ENCODE measurements at regions not wholly inside any gene's neighbourhood (a gene's known extent, or its start where the extent isn't known, plus 50 kb on each side); places are given as distances from the start of the nearest gene placed in this dataset.

- Histone ChIP-seq H3K27me3 (ENCODE audit: control insufficient read depth, insufficient read depth, low read length) (peaks cover 3% of the 10 kb centered on the region), H3K27ac (ENCODE audit: low read depth, low read length) (no peak overlapping the region), H3K4me1 (ENCODE audit: control insufficient read depth, insufficient read depth, low read length) (no peaks in the 10 kb centered on the region), H3K9me3 (ENCODE audit: control insufficient read depth, insufficient read depth, low read length) (no peaks in the 10 kb centered on the region), H3K4me3 (ENCODE audit: low read depth, low read length) (no peak overlapping the region), H3K36me3 (ENCODE audit: control insufficient read depth, insufficient read depth, low read length) (no peaks in the 10 kb centered on the region)
- peak in 2 of 6 donors; percentile 45 to 60 for DNase-seq (ENCODE audit: low read depth in 4 of 6, low spot score in 6 of 6)
- WGBS (ENCODE audit: insufficient coverage): 56% methylated on average over 1 of the region's 8 CpGs
Measured at GRCh38 chrX:10831716-10832502, 211.5 kb upstream of the MID1 start.

DNA sequence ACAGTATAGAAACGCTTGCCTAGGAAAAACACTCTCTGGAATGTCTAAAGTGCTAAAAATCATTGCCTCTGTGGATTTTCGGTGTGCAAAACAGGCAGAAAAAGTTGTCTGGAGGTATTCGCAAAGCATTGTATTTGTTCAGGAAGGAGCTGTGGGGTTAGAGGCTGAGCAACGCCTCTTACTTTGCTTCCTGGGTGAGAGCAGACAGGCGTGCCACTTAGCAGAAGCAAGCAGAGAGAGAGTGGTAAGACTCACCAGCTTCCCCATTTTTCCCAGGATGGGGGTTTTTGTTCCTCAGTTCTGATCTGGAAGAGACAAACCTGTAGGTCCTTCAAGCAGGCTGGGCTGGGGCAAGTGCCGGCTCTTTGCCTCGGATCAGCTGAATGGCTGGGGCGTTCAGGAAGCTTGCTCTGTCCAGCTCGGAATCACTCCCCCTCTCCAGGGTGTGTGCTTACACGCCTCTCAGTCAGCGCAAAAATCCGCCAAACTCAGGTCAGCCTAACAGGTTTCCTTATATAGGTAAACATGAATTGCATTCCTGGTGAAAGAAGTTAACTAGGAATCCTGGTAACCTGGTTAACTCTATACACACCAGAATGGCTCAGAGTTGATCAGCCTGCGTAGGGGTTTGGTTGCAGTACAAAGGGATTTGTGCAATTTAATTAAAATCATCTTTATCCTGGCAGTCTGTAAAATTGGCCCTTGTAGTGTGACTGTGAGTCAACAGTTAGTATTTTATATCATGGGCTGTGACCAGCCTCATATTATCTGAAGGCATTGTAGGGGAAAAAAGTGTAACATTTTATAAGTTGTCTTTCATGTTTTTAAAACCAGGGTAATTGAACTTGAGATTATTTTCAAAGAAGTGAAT is 213.1 kb upstream of the MID1 start:
- no peaks in the 10 kb centered on the region for H3K4me1 ChIP-seq (ENCODE audit: control insufficient read depth, insufficient read depth, low read length)
- no peaks in the 10 kb centered on the region for H3K9me3 ChIP-seq (ENCODE audit: control insufficient read depth, insufficient read depth, low read length)
- no peak overlapping the region for H3K27ac ChIP-seq (ENCODE audit: low read depth, low read length)
- peak in 1 of 6 donors; percentile 20 for DNase-seq (ENCODE audit: low read depth in 4 of 6, low spot score in 6 of 6)
- 27% methylated on average over 9 of the region's 13 CpGs for WGBS (ENCODE audit: insufficient coverage)
- H3K4me3 ChIP-seq (ENCODE audit: low read depth, low read length): peak overlapping the region; percentile 20
- H3K27me3 ChIP-seq (ENCODE audit: control insufficient read depth, insufficient read depth, low read length): no peaks in the 10 kb centered on the region
- no peaks in the 10 kb centered on the region for H3K36me3 ChIP-seq (ENCODE audit: control insufficient read depth, insufficient read depth, low read length)

DNA sequence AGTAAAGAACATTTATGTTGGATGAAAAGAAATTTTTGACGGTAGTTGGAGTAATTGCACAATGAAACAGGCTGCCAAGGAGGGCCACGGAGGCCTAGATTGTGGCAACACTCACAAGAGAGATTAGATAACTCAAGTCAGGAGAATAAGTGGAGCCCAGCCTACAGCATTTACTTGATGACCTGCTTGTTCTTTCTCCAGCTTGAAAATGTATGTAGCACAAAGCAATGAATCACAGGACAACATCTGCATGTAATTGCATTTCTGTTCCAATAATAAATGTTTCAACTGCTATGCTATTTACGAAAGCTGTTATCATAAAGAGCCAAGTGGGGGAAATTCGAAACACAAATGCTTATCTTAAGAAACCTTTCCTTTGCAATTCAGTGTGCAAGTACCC is 221.2 kb upstream of the MID1 start:
- Histone ChIP-seq H3K9me3 (ENCODE audit: control insufficient read depth, insufficient read depth, low read length) (no peaks in the 10 kb centered on the region), H3K4me1 (ENCODE audit: control insufficient read depth, insufficient read depth, low read length) (no peaks in the 10 kb centered on the region), H3K4me3 (ENCODE audit: low read depth, low read length) (no peak overlapping the region), H3K27me3 (ENCODE audit: control insufficient read depth, insufficient read depth, low read length) (peaks cover 2% of the 10 kb centered on the region), H3K27ac (ENCODE audit: low read depth, low read length) (no peak overlapping the region), H3K36me3 (ENCODE audit: control insufficient read depth, insufficient read depth, low read length) (no peaks in the 10 kb centered on the region)
- DNase-seq (ENCODE audit: low read depth in 4 of 6, low spot score in 6 of 6): peak in 1 of 6 donors; percentile 49
- WGBS (ENCODE audit: insufficient coverage): 48% methylated on average over 2 of the region's 4 CpGs

DNA sequence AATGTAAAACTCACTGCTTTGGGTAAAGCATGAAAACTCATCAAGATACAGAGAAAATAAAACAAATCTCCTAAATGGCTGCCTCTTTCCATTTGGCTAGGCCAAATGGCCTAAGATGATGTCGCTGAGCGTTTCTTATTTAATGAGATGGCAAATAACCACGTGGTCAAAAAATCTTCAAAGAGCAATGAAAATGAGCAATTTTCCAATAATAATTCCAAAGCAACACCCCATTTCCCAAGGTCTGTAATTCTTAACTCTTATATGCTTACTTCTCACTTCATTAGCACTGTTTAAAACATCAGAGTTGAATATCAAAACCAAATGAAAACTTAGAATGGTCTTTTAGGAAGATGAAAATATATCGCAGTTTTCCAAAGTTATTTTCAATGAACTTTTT is 222.3 kb upstream of the MID1 start:
- no peaks in the 10 kb centered on the region for H3K4me1 ChIP-seq (ENCODE audit: control insufficient read depth, insufficient read depth, low read length)
- H3K9me3 ChIP-seq (ENCODE audit: control insufficient read depth, insufficient read depth, low read length): no peaks in the 10 kb centered on the region
- no peak overlapping the region for H3K27ac ChIP-seq (ENCODE audit: low read depth, low read length)
- H3K27me3 ChIP-seq (ENCODE audit: control insufficient read depth, insufficient read depth, low read length): peaks cover 2% of the 10 kb centered on the region
- DNase-seq (ENCODE audit: low read depth in 4 of 6, low spot score in 6 of 6): no peak
- no peaks in the 10 kb centered on the region for H3K36me3 ChIP-seq (ENCODE audit: control insufficient read depth, insufficient read depth, low read length)
- WGBS (ENCODE audit: insufficient coverage): 52% methylated on average over 3 of the region's 4 CpGs
- H3K4me3 ChIP-seq (ENCODE audit: low read depth, low read length): no peak overlapping the region

DNA sequence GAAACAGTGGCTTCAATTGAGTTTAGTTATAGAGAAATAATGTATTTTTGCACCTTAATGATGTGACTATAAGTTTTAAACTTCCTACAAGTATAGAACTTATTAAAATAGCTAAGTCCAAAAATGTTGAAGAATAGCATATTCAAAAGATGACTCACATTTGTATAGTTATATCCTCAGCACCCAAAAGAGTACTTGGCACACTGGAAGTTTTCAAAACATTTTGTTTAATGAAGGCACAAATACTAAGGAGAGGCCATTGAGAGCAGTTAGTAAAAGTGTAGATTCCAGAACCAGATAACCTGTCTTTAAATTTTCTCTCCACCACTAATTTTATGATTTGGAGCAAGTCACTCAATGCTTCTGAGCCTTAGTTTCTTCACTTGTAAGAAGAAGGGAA is 226.9 kb upstream of the MID1 start:
- Histone ChIP-seq H3K36me3 (ENCODE audit: control insufficient read depth, insufficient read depth, low read length) (no peaks in the 10 kb centered on the region), H3K9me3 (ENCODE audit: control insufficient read depth, insufficient read depth, low read length) (no peaks in the 10 kb centered on the region), H3K27ac (ENCODE audit: low read depth, low read length) (no peak overlapping the region), H3K4me1 (ENCODE audit: control insufficient read depth, insufficient read depth, low read length) (no peaks in the 10 kb centered on the region), H3K4me3 (ENCODE audit: low read depth, low read length) (no peak overlapping the region), H3K27me3 (ENCODE audit: control insufficient read depth, insufficient read depth, low read length) (no peaks in the 10 kb centered on the region)
- DNase-seq (ENCODE audit: low read depth in 4 of 6, low spot score in 6 of 6): no peak

DNA sequence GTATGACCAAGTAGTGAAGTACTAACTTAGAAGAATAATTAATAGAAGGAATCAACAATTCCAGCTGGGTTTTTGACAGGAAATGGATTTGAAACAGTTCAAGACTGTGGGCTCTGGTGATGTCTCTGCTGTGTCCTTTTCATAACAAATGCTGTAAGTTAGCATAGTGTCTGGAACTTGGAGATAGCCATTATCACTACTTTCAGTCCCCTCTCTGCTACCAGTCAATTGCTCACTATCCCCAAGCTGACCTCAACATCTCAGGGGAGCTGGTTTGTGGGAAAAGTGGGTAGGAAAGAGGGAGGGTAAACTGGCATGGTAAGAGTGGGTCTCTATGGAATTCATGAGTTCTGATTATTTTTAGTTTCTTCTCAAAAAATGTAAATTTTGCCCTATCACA is 231.4 kb upstream of the MID1 start:
- H3K4me3 ChIP-seq (ENCODE audit: low read depth, low read length): no peak overlapping the region
- H3K27me3 ChIP-seq (ENCODE audit: control insufficient read depth, insufficient read depth, low read length): no peaks in the 10 kb centered on the region
- no peak overlapping the region for H3K27ac ChIP-seq (ENCODE audit: low read depth, low read length)
- DNase-seq (ENCODE audit: low read depth in 4 of 6, low spot score in 6 of 6): no peak
- H3K9me3 ChIP-seq (ENCODE audit: control insufficient read depth, insufficient read depth, low read length): peaks cover 1% of the 10 kb centered on the region
- H3K36me3 ChIP-seq (ENCODE audit: control insufficient read depth, insufficient read depth, low read length): no peaks in the 10 kb centered on the region
- H3K4me1 ChIP-seq (ENCODE audit: control insufficient read depth, insufficient read depth, low read length): no peaks in the 10 kb centered on the region

- Histone ChIP-seq H3K9me3 (ENCODE audit: control insufficient read depth, insufficient read depth, low read length) (peaks cover 1% of the 10 kb centered on the region), H3K4me1 (ENCODE audit: control insufficient read depth, insufficient read depth, low read length) (no peaks in the 10 kb centered on the region), H3K27me3 (ENCODE audit: control insufficient read depth, insufficient read depth, low read length) (no peaks in the 10 kb centered on the region), H3K4me3 (ENCODE audit: low read depth, low read length) (no peak overlapping the region), H3K27ac (ENCODE audit: low read depth, low read length) (no peak overlapping the region), H3K36me3 (ENCODE audit: control insufficient read depth, insufficient read depth, low read length) (no peaks in the 10 kb centered on the region)
- DNase-seq (ENCODE audit: low read depth in 4 of 6, low spot score in 6 of 6): peak in 1 of 6 donors; percentile 4
- 32% methylated on average over 7 of the region's 7 CpGs for WGBS (ENCODE audit: insufficient coverage)
Measured at GRCh38 chrX:10854594-10854993, 234.2 kb upstream of the MID1 start.

DNA sequence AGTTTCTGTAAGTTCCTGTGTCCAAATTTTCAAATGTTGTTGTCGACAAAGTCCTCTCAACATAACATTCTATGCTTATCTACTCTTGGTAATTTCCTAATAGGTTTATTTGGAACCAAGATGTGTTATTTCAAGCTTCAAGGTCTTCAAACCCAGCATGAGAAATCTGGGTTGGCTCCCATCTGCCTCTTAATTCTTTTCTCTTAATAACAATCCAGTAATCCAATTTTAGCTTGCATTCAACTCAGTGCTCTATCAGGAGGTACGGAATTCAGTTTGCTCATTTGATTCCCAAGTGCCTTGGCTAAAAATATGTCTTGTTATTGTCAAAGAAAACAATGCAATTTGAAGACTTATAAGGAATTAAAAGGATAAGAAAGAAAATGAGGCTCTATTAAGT is 235.5 kb upstream of the MID1 start:
- Histone ChIP-seq H3K9me3 (ENCODE audit: control insufficient read depth, insufficient read depth, low read length) (peaks cover 1% of the 10 kb centered on the region), H3K36me3 (ENCODE audit: control insufficient read depth, insufficient read depth, low read length) (no peaks in the 10 kb centered on the region), H3K4me1 (ENCODE audit: control insufficient read depth, insufficient read depth, low read length) (no peaks in the 10 kb centered on the region), H3K27me3 (ENCODE audit: control insufficient read depth, insufficient read depth, low read length) (no peaks in the 10 kb centered on the region), H3K4me3 (ENCODE audit: low read depth, low read length) (no peak overlapping the region), H3K27ac (ENCODE audit: low read depth, low read length) (no peak overlapping the region)
- no CpG with 5 or more reads among the region's 2 CpGs for WGBS (ENCODE audit: insufficient coverage)
- no peak for DNase-seq (ENCODE audit: low read depth in 4 of 6, low spot score in 6 of 6)

- DNase-seq (ENCODE audit: low read depth in 4 of 6, low spot score in 6 of 6): no peak
- no peaks in the 10 kb centered on the region for H3K27me3 ChIP-seq (ENCODE audit: control insufficient read depth, insufficient read depth, low read length)
- 76% methylated on average over 6 of the region's 7 CpGs for WGBS (ENCODE audit: insufficient coverage)
- no peak overlapping the region for H3K27ac ChIP-seq (ENCODE audit: low read depth, low read length)
- H3K4me3 ChIP-seq (ENCODE audit: low read depth, low read length): no peak overlapping the region
- no peaks in the 10 kb centered on the region for H3K4me1 ChIP-seq (ENCODE audit: control insufficient read depth, insufficient read depth, low read length)
- H3K9me3 ChIP-seq (ENCODE audit: control insufficient read depth, insufficient read depth, low read length): peaks cover 1% of the 10 kb centered on the region
- H3K36me3 ChIP-seq (ENCODE audit: control insufficient read depth, insufficient read depth, low read length): no peaks in the 10 kb centered on the region
Measured at GRCh38 chrX:10856797-10857196, 236.4 kb upstream of the MID1 start.

GRCh38 chrX:10859353-10859752 is 239.0 kb upstream of the MID1 start:
- H3K4me3 ChIP-seq (ENCODE audit: low read depth, low read length): no peak overlapping the region
- H3K27me3 ChIP-seq (ENCODE audit: control insufficient read depth, insufficient read depth, low read length): no peaks in the 10 kb centered on the region
- no peaks in the 10 kb centered on the region for H3K4me1 ChIP-seq (ENCODE audit: control insufficient read depth, insufficient read depth, low read length)
- WGBS (ENCODE audit: insufficient coverage): 68% methylated on average over 2 of the region's 3 CpGs
- H3K27ac ChIP-seq (ENCODE audit: low read depth, low read length): no peak overlapping the region
- H3K36me3 ChIP-seq (ENCODE audit: control insufficient read depth, insufficient read depth, low read length): no peaks in the 10 kb centered on the region
- DNase-seq (ENCODE audit: low read depth in 4 of 6, low spot score in 6 of 6): no peak
- peaks cover 1% of the 10 kb centered on the region for H3K9me3 ChIP-seq (ENCODE audit: control insufficient read depth, insufficient read depth, low read length)
